Fibroblast of skin of left biceps (primary cell): ENCODE measurements at regions not wholly inside any gene's neighbourhood (a gene's known extent, or its start where the extent isn't known, plus 50 kb on each side); places are given as distances from the start of the nearest gene placed in this dataset.
A peak's percentile ranks its signal among the peaks of the same experiment; 100 is the strongest.

Source experiments
- DNase-seq, 2 experiments: peaks; one replicate each; pipeline ENCODE4 v3.0.0-alpha.2; 2013; ENCODE audit warnings: low read depth in 2 of 2

DNA sequence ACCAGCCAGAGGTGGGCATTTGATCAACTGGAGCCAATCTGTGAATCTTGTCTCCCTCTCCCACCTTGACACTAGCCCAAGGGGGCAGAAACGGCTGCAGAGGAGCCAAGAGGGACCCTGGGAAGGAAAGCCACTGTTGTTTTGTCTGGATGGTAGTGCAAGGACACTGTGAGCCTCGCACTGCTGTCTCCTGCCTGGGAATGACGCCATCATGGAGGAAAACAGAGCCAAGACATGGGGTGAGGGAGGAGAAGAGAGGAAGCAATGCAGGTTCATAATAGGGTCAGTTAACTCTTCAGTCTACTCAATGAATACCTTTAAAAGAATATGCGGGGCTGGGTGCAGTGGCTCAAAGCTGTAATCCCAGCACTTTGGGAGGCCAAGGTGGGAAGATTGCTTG, 231.1 kb upstream of the AGAP1 start:
- DNase-seq: no peak

GRCh38 chr2:235263205-235264120, 230.4 kb upstream of the AGAP1 start:
- peak; percentile 67 to 72 for DNase-seq

GRCh38 chr2:235264121-235264493, 229.7 kb upstream of the AGAP1 start:
- DNase-seq: no peak

DNA sequence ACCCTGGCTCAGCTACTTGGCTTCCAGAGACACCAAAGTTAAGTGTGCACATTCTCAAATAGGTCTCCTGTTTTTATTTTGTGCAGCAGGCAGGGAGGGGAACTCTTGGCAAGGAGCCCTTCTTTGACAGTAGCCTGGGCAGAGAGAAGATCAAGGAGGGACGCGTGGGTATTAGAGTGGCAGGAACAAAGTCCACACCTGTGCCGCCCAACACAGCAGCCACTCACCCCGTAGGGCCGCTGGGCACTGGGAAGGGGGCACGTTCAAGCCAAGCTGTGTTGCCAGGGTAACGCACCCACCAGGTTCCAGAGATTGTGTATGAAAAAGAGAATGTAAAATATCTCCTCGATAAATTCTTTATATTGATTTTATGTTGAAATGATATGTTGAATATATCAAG, 229.3 kb upstream of the AGAP1 start:
- no peak for DNase-seq

DNA sequence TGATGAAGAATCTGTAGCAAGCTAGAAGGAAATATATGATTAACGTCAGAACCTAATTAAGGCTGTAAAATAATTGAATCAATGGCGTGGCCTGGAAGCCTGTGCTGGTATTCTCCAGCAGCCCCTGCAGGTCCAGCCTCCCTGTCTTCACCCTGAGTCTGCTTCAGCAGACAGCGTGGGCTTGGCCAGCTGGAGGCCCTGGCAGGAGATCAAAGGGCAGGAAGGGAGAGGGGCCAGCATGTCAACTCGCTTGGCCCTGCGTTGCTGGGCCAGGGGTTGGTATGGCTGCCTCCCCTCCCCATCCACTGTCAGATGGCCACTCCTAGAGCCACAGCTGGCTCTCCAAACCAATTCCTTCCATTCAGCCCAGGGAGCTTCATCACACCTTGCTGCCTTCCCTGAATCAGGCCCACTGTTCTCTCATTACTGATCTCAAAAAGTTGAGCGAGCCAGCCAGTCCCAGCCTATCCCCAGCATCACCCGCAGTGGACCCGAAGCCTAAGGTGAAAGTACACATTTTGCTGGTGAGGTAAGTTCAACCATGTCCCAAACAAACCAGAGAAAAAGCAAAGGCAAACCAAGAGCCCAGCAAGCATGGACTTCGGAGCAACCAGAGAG, 228.4 kb upstream of the AGAP1 start:
- no peak for DNase-seq

GRCh38 chr2:235267251-235267650, 226.6 kb upstream of the AGAP1 start:
- DNase-seq: no peak

- DNase-seq: peak; percentile 38 to 45
These were observed 225.3 kb upstream of the AGAP1 start for GRCh38 chr2:235268535-235268934.

DNA sequence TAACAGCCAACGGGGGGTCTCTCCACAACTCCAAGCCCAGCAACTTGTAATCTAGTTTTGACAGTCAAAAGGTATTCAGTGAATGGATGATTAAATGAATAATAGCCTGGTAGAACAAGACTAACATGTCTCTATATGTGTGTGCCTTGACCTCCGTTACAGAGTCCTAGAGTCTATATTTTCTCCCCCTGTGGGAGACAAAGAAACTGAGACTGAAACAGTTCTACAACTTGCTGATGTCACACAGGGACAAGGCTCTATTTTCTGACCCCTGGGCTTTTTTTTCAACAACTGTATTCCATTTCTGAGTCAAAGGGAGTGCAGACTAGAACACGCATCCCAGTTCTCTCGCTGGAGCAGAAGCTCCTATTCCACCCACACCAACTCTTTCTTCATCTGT, 223.6 kb upstream of the AGAP1 start:
- DNase-seq: no peak

DNA sequence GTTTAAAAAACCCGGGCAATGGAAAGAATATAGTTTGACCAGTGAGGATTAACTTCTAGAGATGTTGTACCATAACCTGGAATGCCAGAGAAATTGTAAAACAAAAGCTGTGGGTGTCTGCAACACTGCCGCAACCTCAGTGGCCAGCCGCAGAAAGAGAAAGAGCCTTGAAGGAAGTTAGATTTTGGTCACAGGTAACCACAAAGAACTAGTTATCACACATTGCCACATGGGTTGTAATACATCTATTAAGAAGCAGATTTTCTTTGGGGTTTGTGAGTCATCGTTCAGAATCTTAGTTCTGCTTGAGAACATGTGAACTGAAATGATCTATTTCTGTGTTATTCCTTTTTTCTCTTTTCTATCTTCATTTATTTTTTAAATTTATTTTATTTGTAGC, 222.9 kb upstream of the AGAP1 start:
- peak; percentile 52 to 53 for DNase-seq

DNA sequence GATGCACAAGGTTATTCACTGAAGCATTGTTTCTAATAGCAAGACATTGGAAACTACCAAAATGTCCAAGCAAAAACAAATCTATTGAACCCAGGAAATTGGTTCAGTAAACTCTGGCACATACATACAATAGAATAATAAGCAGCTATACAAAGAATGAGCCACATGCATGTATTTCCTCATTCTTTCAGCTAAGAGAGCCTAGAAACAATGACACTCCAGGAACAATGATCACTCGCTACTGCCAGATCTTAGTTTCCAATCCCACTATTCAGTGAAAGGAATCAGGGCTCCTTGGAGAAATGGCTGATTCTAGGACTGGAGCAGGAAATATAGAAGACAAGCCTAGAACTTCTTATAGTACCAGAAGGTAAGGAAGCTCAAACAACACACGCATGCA, 221.9 kb upstream of the AGAP1 start:
- no peak for DNase-seq

- no peak for DNase-seq
These were observed 219.8 kb upstream of the AGAP1 start for GRCh38 chr2:235274023-235274422.

DNA sequence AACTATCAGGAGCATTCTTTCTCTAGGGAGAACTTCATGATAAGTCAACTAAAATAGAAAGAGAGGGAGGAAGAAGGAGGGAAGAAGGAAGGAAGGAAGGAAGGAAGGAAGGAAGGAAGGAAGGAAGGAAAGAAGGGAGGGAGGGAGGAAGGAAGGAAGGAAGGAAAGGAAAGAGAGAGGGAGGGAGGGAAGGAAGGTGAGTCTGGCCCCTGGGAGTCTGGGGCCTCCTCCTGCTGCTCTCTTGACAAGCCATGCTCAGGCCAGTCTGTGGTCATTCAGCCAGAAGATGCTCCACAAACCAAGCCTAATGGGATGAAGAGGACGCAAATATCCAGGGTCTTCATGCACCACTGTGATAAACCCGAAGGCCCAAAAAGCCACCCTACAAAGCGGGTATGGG, 216.4 kb upstream of the AGAP1 start:
- DNase-seq: no peak

- DNase-seq: no peak
These were observed 215.0 kb upstream of the AGAP1 start for GRCh38 chr2:235278771-235279355.

GRCh38 chr2:235279965-235280364, 213.9 kb upstream of the AGAP1 start:
- DNase-seq: no peak

- peak in 1 of 2 experiments; percentile 24 for DNase-seq
These were observed 210.6 kb upstream of the AGAP1 start for GRCh38 chr2:235283246-235283645.

DNA sequence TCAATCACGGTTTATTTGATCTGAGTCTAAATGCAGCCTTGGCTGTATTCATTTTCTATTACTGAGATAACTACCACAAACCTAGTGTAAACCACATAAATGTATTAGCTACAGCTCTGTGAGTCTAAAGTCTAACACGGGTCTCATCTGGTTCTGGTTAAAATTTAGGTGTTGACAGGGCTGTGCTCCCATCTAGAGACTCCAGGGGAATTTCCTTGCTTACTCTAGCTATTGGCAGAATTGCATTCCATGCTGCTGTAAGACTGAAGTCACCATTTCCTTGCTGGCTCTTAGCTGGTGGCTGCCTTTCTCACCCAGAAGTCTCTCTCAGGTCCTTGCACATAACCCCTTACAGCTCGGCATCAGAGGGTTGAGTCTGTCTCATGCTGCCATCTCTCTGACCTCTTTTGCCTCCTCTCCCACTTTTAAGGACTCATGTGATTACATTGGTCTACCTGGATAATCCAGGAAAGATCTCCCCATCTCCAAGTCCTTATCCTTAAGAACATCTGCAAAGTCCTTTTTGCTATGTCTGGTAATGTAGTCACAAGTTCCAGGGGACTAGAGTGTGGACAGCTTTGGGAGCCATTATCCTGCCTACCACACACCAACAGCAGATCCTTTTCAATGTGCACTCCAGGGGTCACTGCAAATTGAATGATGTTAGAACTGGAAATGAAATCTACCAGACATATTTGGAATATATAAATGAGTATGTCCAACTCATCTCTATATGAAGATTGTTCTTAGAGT, 207.0 kb upstream of the AGAP1 start:
- peak; percentile 87 for DNase-seq

DNA sequence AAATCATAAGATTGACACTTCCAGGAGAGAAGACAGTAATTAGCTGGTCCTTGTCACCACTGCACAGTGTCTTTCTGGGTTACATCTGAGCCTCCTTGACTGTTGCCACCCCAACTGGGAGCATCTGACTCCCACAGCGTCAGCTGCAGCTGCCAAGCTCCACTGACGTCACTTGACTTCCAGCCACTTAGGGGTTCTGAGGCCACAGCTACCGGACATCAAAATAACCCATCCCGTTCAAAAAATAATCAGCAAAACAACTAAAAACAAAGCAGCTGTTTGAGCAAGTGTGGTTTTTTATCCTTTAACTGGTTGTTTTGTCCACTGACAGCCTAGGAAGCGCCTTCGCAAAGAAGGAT, 206.5 kb upstream of the AGAP1 start:
- DNase-seq: no peak

GRCh38 chr2:235291461-235291860, 202.4 kb upstream of the AGAP1 start:
- DNase-seq: no peak

- DNase-seq: no peak
These were observed 200.8 kb upstream of the AGAP1 start for GRCh38 chr2:235293061-235293460.

- DNase-seq: no peak
These were observed 198.0 kb upstream of the AGAP1 start for GRCh38 chr2:235295831-235296230.

GRCh38 chr2:235300368-235301201, 193.3 kb upstream of the AGAP1 start:
- peak; percentile 68 for DNase-seq
